ENCODE measurements at regions not wholly inside any gene's neighbourhood (a gene's known extent, or its start where the extent isn't known, plus 50 kb on each side); places are given as distances from the start of the nearest gene placed in this dataset.

- TF ChIP-seq CTCF (IDR thresholded peaks at IDR 0.05) (no peak), POLR2A (IDR thresholded peaks at IDR 0.05) (no peak)
Measured at GRCh38 chr16:60087530-60087929, 1353.4 kb upstream of the GOT2 start.
